ENCODE measurements at regions not wholly inside any gene's neighbourhood (a gene's known extent, or its start where the extent isn't known, plus 50 kb on each side); places are given as distances from the start of the nearest gene placed in this dataset.
"Not testable (repeated sequence)": the region's sequence is repeated elsewhere in the genome, so short reads cannot be mapped to it uniquely, and the experiment has no call there.

DNA sequence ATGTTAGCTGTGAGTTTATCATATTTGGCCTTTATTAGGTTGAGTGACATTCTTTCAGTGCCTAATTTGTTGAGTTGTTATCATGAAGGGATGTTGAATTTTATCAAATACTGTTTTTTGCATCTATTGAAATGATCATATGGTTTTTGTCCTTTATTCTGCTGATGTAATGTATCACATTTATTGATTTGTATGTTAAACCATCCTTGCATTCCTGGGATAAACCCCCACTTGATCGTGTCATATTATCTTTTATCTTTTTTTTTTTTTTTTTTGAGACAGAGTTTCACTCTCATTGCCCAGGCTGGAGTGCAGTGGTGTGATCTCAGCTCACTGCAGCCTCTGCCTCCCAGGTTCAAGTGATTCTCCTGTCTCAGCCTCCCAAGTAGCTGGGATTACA is 51.9 kb upstream of the MFGE8 start:
- not testable (repeated sequence) for H3K4me3 ChIP-seq (ENCODE audit: low read depth, low read length)

DNA sequence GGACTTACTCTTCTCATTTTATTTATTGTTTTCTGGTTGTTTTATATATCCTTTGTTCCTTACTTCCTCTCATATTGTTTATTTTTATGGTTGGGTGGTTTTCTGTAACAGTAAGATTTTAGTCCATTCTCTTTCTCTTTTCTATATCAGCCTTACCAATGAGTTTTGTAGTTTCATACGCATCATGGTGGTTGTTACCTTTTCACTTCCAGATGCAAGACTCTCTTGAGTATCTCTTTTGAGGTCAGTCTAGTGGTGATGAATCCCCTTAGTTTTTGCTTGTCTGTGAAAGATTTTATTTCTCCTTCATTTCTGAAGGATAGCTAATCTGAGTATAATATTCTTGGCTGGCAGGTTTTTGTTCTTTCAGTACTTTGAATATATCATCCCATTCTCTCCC is 57.1 kb upstream of the MFGE8 start:
- TF ChIP-seq, protein P1, sequence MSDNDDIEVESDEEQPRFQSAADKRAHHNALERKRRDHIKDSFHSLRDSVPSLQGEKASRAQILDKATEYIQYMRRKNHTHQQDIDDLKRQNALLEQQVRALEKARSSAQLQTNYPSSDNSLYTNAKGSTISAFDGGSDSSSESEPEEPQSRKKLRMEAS (IDR thresholded peaks at IDR 0.05; ENCODE audit: low read depth, low read length) = no peak
- TF ChIP-seq, protein P2, sequence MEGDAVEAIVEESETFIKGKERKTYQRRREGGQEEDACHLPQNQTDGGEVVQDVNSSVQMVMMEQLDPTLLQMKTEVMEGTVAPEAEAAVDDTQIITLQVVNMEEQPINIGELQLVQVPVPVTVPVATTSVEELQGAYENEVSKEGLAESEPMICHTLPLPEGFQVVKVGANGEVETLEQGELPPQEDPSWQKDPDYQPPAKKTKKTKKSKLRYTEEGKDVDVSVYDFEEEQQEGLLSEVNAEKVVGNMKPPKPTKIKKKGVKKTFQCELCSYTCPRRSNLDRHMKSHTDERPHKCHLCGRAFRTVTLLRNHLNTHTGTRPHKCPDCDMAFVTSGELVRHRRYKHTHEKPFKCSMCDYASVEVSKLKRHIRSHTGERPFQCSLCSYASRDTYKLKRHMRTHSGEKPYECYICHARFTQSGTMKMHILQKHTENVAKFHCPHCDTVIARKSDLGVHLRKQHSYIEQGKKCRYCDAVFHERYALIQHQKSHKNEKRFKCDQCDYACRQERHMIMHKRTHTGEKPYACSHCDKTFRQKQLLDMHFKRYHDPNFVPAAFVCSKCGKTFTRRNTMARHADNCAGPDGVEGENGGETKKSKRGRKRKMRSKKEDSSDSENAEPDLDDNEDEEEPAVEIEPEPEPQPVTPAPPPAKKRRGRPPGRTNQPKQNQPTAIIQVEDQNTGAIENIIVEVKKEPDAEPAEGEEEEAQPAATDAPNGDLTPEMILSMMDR (IDR thresholded peaks at IDR 0.05; ENCODE audit: low read depth, low read length) = no peak
- TF ChIP-seq MYC (IDR thresholded peaks at IDR 0.05; ENCODE audit: low read depth, low read length) (no peak), POLR2A (IDR thresholded peaks at IDR 0.05; ENCODE audit: extremely low read depth, insufficient read length) (no peak)
- DNase-seq (ENCODE audit: low read depth) = no peak

More for the DNA sequence above, 51.9 kb upstream of the MFGE8 start:
- DNase-seq (ENCODE audit: low read depth) = not testable (repeated sequence)

DNA sequence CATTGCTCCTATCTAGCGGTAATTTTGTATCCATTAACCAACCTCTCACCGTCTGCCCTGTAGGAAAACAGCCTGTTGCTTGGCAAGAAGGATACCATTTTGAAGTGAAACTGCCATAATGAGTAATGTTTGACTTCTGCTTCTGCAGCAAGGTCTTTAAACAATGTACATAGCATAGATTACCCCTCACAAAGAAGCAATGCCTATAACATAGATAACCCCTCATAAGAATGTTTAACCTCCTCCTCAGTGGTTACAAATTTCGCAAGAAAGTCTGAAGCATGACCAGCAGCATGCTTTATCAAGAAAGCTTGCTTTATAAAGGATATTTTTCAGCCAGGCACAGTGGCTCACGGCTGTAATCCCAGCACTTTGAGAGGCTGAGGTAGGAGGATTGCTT is 61.2 kb upstream of the MFGE8 start:
- DNase-seq (ENCODE audit: low read depth) = peak; percentile 60

More for the DNA sequence above, 57.1 kb upstream of the MFGE8 start:
- no peak overlapping the region for H3K4me3 ChIP-seq (ENCODE audit: low read depth, low read length)

DNA sequence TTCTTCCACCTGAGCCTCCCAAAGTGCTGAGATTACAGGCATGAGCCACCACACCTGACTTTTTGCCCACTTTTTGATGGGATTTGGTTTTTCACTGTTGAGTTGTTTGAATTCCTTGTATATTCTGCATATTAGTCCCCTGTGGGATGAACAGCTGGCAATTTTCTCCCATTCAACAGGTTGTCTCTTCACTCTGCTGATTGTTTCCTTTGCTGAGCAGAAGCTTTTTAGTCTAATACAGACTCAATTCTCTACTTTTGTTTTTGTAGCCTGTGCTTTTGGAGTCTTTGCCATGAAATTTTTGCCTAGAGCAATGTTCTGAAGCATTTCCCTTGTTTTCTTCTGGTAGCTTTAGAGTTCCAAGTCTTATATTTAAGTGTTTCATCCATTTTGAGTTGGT is 62.7 kb upstream of the MFGE8 start:
- no peak for TF ChIP-seq MYC (IDR thresholded peaks at IDR 0.05; ENCODE audit: low read depth, low read length)
- DNase-seq (ENCODE audit: low read depth) = no peak
- no peak overlapping the region for H3K4me3 ChIP-seq (ENCODE audit: low read depth, low read length)

More for the DNA sequence above, 61.2 kb upstream of the MFGE8 start:
- TF ChIP-seq MYC (IDR thresholded peaks at IDR 0.05; ENCODE audit: low read depth, low read length) (no peak), POLR2A (IDR thresholded peaks at IDR 0.05; ENCODE audit: extremely low read depth, insufficient read length) (no peak)
- TF ChIP-seq, protein P1 (IDR thresholded peaks at IDR 0.05; ENCODE audit: low read depth, low read length) = no peak
- TF ChIP-seq, protein P2 (IDR thresholded peaks at IDR 0.05; ENCODE audit: low read depth, low read length) = no peak
- no peak overlapping the region for H3K4me3 ChIP-seq (ENCODE audit: low read depth, low read length)

DNA sequence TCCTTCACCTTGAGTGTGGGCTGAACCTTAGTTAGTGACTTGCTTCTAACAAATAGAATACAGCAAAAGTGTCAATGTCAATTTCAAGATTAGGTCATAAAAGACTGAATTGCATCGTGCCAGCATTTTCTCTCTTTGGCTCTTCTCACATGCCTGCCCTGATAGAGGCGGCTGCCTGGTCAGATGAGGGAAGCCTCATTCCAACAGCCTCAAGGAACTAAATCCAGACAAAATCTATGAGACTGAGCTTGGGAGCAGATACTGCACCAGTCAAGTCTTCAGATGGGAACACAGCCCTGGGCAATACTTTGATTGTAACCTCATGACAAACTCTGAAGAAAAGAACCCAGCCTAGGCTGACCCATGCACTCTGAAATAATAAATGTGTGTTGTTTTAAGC is 63.5 kb upstream of the MFGE8 start:
- DNase-seq (ENCODE audit: low read depth) = no peak
- TF ChIP-seq POLR2A (IDR thresholded peaks at IDR 0.05; ENCODE audit: extremely low read depth, insufficient read length) = no peak
- TF ChIP-seq MYC (IDR thresholded peaks at IDR 0.05; ENCODE audit: low read depth, low read length) = no peak
- TF ChIP-seq, protein P1 (IDR thresholded peaks at IDR 0.05; ENCODE audit: low read depth, low read length) = no peak
- TF ChIP-seq, protein P2 (IDR thresholded peaks at IDR 0.05; ENCODE audit: low read depth, low read length) = no peak
- no peak overlapping the region for H3K4me3 ChIP-seq (ENCODE audit: low read depth, low read length)

DNA sequence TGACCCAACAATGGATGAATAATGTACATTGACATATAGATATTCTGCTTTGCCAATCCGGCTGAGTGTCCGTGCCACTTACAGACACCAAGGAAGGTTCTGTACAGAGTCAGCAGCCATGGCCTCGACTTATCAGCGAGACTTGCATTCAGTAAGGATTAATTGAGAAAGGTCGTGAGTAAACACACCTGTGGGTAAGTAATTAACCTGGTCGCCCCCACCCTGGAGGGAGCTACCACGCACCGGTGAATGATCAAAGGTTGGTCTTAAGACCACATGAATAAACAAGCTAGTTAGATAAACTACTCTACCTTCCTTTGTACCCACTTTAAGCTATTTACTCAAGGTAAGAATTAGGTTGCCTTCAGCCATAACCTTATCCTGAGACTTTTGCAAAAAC is 66.5 kb upstream of the MFGE8 start:
- TF ChIP-seq MYC (IDR thresholded peaks at IDR 0.05; ENCODE audit: low read depth, low read length) (no peak), POLR2A (IDR thresholded peaks at IDR 0.05; ENCODE audit: extremely low read depth, insufficient read length) (no peak)
- TF ChIP-seq, protein P2 (IDR thresholded peaks at IDR 0.05; ENCODE audit: low read depth, low read length) = no peak
- TF ChIP-seq, protein P1 (IDR thresholded peaks at IDR 0.05; ENCODE audit: low read depth, low read length) = no peak

DNA sequence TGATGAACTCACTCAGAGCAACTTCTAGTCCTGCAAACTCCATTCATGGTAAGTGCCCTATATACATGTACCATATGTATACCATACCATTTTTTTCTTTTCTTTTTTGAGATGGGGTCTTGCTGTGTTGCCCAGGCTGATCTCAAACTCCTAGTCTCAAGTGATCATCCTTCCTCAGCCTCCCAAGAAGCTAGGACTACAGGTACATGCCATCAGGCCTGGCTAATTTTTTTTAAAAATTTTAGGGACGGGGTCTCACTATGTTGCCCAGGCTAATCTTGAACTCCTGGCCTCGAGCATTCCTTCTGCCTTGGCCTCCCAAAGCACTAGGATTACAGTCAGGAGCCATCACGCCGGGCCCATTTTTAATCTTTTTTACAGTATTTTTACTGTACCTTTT is 67.3 kb upstream of the MFGE8 start:
- DNase-seq (ENCODE audit: low read depth) = no peak
- no peak overlapping the region for H3K4me3 ChIP-seq (ENCODE audit: low read depth, low read length)
- TF ChIP-seq, protein P2 (IDR thresholded peaks at IDR 0.05; ENCODE audit: low read depth, low read length) = no peak
- TF ChIP-seq MYC (IDR thresholded peaks at IDR 0.05; ENCODE audit: low read depth, low read length) (no peak), POLR2A (IDR thresholded peaks at IDR 0.05; ENCODE audit: extremely low read depth, insufficient read length) (no peak)
- TF ChIP-seq, protein P1 (IDR thresholded peaks at IDR 0.05; ENCODE audit: low read depth, low read length) = no peak

More for the DNA sequence above, 66.5 kb upstream of the MFGE8 start:
- H3K4me3 ChIP-seq (ENCODE audit: low read depth, low read length) = no peak overlapping the region
- no peak for DNase-seq (ENCODE audit: low read depth)
